Activated CD8-positive, alpha-beta memory T cell treated with anti-CD3 and anti-CD28 coated beads, Interleukin-2, amount 10 ng/mL, durations not matched to agents 7 days and 5 days (primary cell): ENCODE measurements at regions not wholly inside any gene's neighbourhood (a gene's known extent, or its start where the extent isn't known, plus 50 kb on each side); places are given as distances from the start of the nearest gene placed in this dataset.

ENCODE experiments used
- ATAC-seq: fragments of 150-1000 bp; cut with Tn5 transposase; one replicate; pipeline ENCODE4 v1.10.0; 2021; ENCODE audit warnings: moderate library complexity
- CTCF ChIA-PET: fragments of 350-600 bp; sonication (Branson Sonifier 250); formaldehyde crosslinking; loops from one replicate; lab custom pipeline; 2021; ENCODE audit warnings: antibody characterized with exemption; lab: Charles Lee
- DNase-seq: peaks from one replicate; pipeline ENCODE4 v3.0.0-alpha.2; 2020
- H3K27ac Mint-ChIP-seq: one replicate; pipeline ENCODE4 v1.8.0; 2021; ENCODE audit warnings: mild to moderate bottlenecking, mixed read lengths
- H3K27me3 Mint-ChIP-seq: one replicate; pipeline ENCODE4 v1.8.0; 2021; ENCODE audit warnings: mixed read lengths
- H3K36me3 Mint-ChIP-seq: one replicate; pipeline ENCODE4 v1.8.0; 2021; ENCODE audit warnings: mild to moderate bottlenecking, mixed read lengths
- H3K4me1 Mint-ChIP-seq: one replicate; pipeline ENCODE4 v1.8.0; 2021; ENCODE audit warnings: mixed read lengths
- H3K4me3 Mint-ChIP-seq: one replicate; pipeline ENCODE4 v1.8.0; 2021; ENCODE audit warnings: mild to moderate bottlenecking, moderate library complexity, mixed read lengths
- H3K9me3 Mint-ChIP-seq: one replicate; pipeline ENCODE4 v1.8.0; 2022; ENCODE audit warnings: low read depth, mixed read lengths

DNA sequence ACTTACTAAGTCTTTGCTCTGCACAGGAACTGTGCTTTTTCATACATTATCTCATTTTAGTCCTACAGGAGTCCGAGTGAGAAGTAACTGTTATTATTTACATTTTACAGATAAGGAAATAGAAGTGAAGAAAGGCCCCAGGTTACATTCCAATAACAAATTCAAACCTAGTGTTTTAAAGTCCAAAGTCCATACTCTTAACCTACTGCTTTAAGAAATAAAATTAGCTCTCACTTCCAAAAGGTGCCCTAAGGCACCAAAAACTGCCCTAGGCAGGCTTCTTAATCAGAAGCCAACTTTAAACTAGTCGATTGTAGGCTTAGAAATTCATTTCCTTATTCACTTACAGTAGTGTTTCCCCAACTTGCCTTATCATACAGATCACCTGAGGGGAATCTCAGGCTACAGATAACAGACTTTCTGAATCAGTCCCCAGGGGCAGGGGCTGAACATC, 555.9 kb downstream of the DIAPH3 start:
- H3K27me3 Mint-ChIP-seq, result peaks cover 2% of the 10 kb centered on the region
- H3K27ac Mint-ChIP-seq, result no peak overlapping the region
- H3K4me3 Mint-ChIP-seq, result no peak overlapping the region
- CTCF ChIA-PET, result no interaction called here
- no peaks in the 10 kb centered on the region for H3K9me3 Mint-ChIP-seq
- DNase-seq (no peak), ATAC-seq (no peak)
- no peaks in the 10 kb centered on the region for H3K4me1 Mint-ChIP-seq
- H3K36me3 Mint-ChIP-seq, result no peaks in the 10 kb centered on the region

- ATAC-seq, result no peak
- no peaks in the 10 kb centered on the region for H3K9me3 Mint-ChIP-seq
- no peak for DNase-seq
- peaks cover 5% of the 10 kb centered on the region for H3K27me3 Mint-ChIP-seq
- CTCF ChIA-PET, result no interaction called here
- no peak overlapping the region for H3K27ac Mint-ChIP-seq
- H3K36me3 Mint-ChIP-seq, result no peaks in the 10 kb centered on the region
- no peaks in the 10 kb centered on the region for H3K4me1 Mint-ChIP-seq
- no peak overlapping the region for H3K4me3 Mint-ChIP-seq
These were observed 554.3 kb downstream of the DIAPH3 start for GRCh38 chr13:59609421-59609820.
